CD4-positive, alpha-beta T cell treated with Interleukin-15 for 4 hours (primary cell): ENCODE measurements at regions not wholly inside any gene's neighbourhood (a gene's known extent, or its start where the extent isn't known, plus 50 kb on each side); places are given as distances from the start of the nearest gene placed in this dataset.

ENCODE experiments used
- DNase-seq: peaks from one replicate; pipeline ENCODE4 v3.0.0-alpha.2; 2020; ENCODE audit warnings: low spot score

- no peak for DNase-seq
Observed at GRCh38 chr20:23136893-23137745, 51.0 kb upstream of the CD93 start.

GRCh38 chr20:23135449-23136420 is 49.6 kb upstream of the CD93 start:
- no peak for DNase-seq
